HG03354 (cell line): ENCODE measurements at regions not wholly inside any gene's neighbourhood (a gene's known extent, or its start where the extent isn't known, plus 50 kb on each side); places are given as distances from the start of the nearest gene placed in this dataset.
A peak's percentile ranks its signal among the peaks of the same experiment; 100 is the strongest.
"Not testable (repeated sequence)": the region's sequence is repeated elsewhere in the genome, so short reads cannot be mapped to it uniquely, and the experiment has no call there.

Source experiments
- ATAC-seq: cut with Tn5 transposase; IDR thresholded peaks from one replicate; pipeline ENCODE4 v1.9.1; 2021; ENCODE audit warnings: mild to moderate bottlenecking; ENCODE audit not compliant: unreplicated experiment, poor library complexity, severe bottlenecking

DNA sequence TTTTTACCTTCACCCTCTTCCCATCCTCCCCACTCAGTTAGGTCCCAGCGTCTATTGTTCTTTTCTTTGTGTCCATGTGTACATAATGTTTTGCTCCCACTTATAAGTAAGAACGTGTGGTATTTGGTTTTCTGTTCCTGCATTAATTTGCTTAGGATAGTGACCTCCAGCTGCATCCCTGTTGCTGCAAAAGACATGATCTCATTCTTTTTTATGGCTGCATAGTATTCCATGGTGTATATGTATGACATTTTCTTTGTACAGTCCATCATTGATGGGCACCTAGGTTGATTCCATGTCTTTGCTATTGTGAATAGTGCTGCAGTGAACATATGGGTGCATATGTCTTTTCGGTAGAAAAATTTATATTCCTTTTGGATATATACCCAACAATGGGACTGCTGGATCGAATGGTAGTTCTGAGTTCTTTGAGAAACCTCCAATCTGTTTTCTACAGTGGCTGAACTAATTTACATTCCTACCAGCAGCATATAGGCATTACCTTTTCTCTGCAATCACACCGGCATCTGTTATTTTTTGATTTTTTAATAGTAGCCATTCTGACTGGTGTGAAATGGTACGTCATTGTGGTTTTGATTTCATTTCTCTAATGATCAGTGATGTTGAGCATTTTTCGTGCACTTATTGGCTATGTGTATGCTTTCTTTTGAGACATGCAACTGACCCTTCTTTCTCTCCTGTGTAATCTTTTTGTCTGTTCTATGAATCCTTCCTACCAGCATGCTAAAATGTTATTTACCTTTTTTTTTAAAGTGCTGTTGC, 279.7 kb upstream of the AMIGO2 start:
- no peak for ATAC-seq

GRCh38 chr12:47357006-47357405, 277.2 kb upstream of the AMIGO2 start:
- ATAC-seq, result not testable (repeated sequence)

DNA sequence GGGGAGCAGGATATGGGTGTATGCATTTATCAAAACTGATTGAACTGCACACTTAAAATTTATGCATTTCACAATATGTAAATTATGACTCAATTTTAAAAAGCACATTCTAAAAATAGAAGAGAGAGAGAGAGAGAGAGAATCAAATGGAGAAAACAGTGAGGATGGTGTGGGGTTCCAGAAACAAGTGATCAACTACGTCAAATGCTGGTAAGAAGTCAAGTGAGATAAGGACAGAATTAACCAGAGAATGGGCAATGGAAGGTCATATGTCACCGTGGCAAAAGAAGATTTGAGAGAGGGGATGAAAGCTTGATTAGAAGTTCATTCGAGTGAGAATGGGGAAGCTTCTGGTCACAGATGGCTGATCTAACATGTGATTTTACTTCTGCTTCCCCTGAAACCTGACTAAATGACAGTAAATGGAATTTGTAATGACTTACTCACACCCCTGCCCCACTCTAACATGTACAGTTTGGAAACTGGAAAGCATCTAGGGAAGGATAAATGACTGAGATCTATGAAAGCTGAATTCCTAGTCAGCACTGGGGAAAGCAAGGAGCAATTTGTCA, 276.5 kb upstream of the AMIGO2 start:
- ATAC-seq, result peak; percentile 83

- no peak for ATAC-seq
Measured at GRCh38 chr12:47353508-47353907, 273.7 kb upstream of the AMIGO2 start.

DNA sequence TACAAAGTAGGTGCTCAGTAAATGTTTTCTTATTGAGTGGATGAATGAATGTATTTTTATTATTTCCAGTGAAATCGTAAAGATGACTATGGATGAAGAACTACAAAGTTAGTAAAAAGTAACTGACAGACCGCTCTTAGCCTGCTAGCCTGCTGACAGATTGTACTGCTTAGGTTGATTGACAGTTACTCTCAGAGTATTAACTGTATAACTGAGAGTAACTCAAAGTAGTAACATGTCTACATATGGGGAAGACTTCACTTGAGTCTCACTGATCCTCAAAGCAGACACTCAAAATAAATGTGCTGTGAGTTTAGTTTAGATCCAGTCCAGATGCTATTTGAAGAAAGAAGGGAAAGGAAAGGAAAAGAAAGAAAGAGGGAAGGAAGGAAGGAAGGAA, 272.3 kb upstream of the AMIGO2 start:
- ATAC-seq, result no peak

DNA sequence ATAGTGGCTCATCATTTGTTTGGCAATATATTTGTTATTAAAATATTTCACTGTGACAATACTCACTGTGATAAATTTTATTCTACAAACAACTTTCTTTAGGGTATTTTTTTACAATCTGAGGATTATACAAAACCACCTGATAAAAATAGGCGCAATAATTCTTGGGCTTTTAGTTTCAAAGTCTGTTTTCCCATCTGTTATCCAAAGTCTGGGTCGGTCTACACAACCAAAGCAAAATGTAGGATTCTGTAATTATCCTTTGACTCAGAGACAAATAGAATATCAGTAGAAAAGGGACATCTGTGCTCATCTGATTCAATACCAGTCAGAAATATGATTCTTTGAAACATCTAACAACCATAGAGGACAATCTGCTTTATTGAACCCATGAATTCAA, 271.8 kb upstream of the AMIGO2 start:
- ATAC-seq, result no peak

DNA sequence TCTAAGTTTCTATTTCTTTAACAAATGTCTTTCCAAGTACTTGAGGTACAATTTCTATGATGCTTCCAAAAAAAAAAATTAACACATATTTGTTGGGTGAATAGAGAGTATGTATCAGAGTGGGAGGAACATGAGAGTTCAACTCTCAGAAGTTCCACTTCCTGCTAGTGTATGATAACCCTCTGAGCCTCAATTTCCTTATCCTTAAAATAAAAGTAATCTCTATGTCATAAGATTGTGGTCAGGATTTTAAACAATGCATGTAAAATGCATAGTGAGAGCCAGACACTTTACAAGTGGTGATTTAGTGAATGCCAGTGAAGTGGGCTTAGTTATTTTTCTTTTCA, 270.3 kb upstream of the AMIGO2 start:
- no peak for ATAC-seq

GRCh38 chr12:47349137-47350061, 269.6 kb upstream of the AMIGO2 start:
- no peak for ATAC-seq

DNA sequence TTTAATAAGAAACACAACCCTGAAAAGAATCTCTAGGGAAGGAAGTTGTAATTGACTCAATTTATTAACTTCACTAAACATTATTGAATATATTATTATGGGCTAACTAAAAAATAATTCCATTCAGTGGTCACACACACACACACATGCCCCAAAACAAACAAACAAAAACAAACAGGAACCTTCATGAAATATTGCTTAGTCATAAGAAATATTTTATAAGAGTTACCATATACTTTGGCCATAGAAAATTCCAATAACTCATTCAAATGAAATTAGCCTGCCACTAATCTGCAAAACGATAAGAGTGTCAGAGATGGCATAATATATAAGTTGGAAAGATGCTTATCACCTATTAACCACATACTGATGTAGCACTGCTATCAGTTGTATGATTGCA, 268.4 kb upstream of the AMIGO2 start:
- no peak for ATAC-seq

DNA sequence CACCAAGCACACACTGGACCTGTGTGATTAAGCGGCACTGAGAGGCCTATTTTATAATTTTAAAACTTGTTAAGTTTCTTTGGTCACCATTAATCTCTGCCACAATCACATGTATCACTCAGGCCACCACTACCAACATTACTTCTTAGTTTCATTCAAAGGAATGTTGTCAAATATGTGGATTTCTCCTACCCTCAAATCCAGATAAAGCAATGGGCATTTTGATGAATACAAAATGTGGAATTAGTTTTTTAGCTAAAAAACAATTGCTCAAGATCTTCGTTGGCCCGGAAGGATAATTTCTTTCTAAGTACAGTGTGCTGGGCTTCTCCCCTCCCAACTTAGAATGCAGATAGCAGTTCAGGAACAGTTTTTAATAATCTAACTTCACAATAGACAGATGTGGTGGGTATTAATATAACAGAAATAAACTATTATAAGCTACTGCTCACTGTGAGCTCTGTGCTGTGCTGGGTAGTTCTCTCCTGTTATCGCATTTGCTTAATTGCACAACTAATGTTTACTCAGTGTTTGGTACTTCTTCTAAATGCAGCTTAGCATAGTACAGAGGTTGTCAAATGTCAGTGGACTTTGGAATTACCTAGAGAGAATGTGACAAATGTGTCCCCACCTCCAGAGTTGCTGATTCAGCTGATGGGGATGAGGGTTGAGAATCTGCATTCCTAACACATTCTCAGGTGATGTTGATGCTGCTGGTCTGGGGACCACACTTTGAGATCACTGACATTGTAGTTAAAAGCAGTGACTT, 266.7 kb upstream of the AMIGO2 start:
- ATAC-seq, result no peak

GRCh38 chr12:47343684-47344567, 264.2 kb upstream of the AMIGO2 start:
- ATAC-seq, result no peak

DNA sequence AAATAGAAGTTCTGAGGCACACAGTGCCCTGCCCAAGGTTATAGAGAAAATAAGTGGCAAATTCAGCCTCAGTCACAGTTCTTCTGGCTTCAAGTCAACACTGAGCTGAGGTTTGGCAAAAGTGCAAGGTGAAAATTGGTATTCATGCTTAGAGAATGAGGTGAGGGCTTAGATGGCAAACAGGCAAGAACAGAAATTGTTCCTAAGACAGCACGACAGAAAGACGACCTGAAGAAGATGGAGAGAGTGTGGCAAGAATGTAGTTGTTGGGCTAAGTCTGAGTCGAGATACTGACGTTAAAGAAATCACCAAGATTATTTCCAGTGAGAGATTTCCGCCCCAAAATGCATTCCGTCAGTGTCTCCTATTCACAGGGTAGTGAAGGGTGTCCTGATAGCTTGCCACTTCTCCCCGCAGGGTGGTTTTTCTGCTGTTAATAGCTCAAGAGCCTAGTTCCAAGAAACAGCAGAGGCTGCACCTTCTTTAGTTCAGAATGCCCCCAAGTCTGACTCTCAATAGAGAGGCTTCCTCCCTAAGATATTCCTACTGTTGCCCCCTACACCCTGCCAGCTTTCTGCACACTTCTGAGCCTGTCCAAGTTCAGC, 260.8 kb upstream of the AMIGO2 start:
- ATAC-seq, result no peak

GRCh38 chr12:47337581-47337980, 257.8 kb upstream of the AMIGO2 start:
- no peak for ATAC-seq

GRCh38 chr12:47333271-47333858, 253.6 kb upstream of the AMIGO2 start:
- ATAC-seq, result not testable (repeated sequence)

- no peak for ATAC-seq
Measured at GRCh38 chr12:47328831-47329545, 249.2 kb upstream of the AMIGO2 start.

DNA sequence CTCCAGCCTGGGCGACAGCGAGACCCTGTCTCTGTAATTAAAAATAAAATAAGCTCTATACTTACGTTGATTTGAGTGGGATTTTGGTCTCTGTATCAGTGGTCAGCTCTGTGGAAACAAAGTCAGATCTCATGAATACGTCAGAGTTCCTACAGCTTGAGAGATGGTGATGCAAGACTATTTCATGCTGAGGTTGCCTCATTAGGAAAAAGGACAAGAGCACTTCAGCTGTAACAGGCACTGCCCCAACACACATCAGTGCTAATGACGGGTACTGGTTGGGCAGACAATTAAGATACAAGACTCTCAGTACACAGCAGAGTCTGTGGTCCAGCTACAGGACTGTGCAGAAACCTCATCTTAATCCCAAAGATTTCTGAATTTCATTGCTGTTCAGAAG, 246.4 kb upstream of the AMIGO2 start:
- no peak for ATAC-seq

DNA sequence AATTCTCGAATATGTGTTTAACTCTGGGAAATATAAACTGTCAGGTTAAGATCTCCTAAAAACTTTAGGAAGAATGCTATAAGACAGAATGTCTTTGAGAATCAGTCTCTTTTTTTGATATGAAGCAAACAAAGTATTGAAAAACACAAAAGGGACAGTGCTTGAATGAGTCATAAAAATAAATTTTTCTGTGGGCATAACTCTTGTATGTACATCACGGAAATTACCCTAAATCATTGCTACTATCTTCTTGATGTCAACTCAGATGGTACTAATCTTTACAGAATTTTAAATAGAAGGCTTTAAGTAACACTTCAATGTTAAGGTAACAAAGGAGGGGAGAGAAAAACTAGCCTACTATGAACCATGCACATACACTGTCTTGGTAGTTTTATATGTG, 244.0 kb upstream of the AMIGO2 start:
- no peak for ATAC-seq

- ATAC-seq, result no peak
Measured at GRCh38 chr12:47321436-47321835, 241.7 kb upstream of the AMIGO2 start.
